ENCODE measurements at regions not wholly inside any gene's neighbourhood (a gene's known extent, or its start where the extent isn't known, plus 50 kb on each side); places are given as distances from the start of the nearest gene placed in this dataset.

GRCh38 chr10:36803229-36803628 is 322.2 kb upstream of the ANKRD30A start (continued):
- TF ChIP-seq ASH2L (IDR thresholded peaks at IDR 0.05; ENCODE audit: low read length) (no peak), CREB1 (IDR thresholded peaks at IDR 0.05) (no peak), CEBPB (IDR thresholded peaks at IDR 0.05; ENCODE audit: low read depth, low read length) (no peak), EZH2 (IDR thresholded peaks at IDR 0.05; ENCODE audit: low read depth, low read length, severe bottlenecking) (no peak), BCL11A (IDR thresholded peaks at IDR 0.05; ENCODE audit: low read depth in 2 of 2, low read length in 2 of 2) (no peak), BRCA1 (IDR thresholded peaks at IDR 0.05; ENCODE audit: low read depth, low read length) (no peak)
